ENCODE measurements at regions not wholly inside any gene's neighbourhood (a gene's known extent, or its start where the extent isn't known, plus 50 kb on each side); places are given as distances from the start of the nearest gene placed in this dataset.

DNA sequence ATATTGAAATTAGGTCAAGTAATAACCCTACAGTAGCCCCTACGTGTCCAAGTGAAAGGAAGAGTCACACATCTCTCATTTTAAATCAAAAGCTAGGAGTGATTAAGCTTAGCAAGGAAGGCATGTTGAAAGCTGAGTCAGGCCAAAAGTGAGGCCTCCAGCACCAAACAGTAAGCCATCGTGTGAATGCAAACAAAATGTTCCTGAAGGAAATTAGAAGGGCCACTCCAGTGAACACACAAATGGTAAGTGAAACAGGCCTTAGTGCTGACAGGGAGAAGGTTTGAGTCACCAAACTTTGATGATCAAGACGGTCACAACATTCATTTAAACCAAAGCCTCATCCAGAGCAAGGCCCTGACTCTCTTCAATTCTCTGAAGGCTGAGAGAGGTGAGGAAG is 127.2 kb downstream of the SHANK2 start:
- Histone ChIP-seq H2AFZ (ENCODE audit: low read depth, low read length) (no peak overlapping the region), H3K27ac (ENCODE audit: insufficient read depth, low read depth, low read length) (no peak overlapping the region), H3K4me1 (ENCODE audit: control insufficient read depth, extremely low read depth, insufficient read depth, low read length) (no peaks in the 10 kb centered on the region), H3K79me2 (ENCODE audit: control insufficient read depth, insufficient read depth, low read length) (no peaks in the 10 kb centered on the region), H3K36me3 (ENCODE audit: control insufficient read depth in 2 of 2, extremely low read depth in 1 of 2, insufficient read depth in 2 of 2, low read length in 2 of 2) (no peaks in the 10 kb centered on the region), H3K27me3 (ENCODE audit: control insufficient read depth in 2 of 2, insufficient read depth in 2 of 2, low read length in 2 of 2) (no peaks in the 10 kb centered on the region), H4K20me1 (replicated peaks; ENCODE audit: control insufficient read depth, extremely low read depth, insufficient read depth, low read length) (no peaks in the 10 kb centered on the region), H3K4me2 (ENCODE audit: insufficient read depth, low read length) (no peak overlapping the region), H3K9me3 (replicated peaks; ENCODE audit: control insufficient read depth, insufficient read depth, low read length) (no peaks in the 10 kb centered on the region), H3K4me3 (replicated peaks in 1 of 3; ENCODE audit: insufficient read depth in 1 of 3, low read depth in 1 of 3, low read length in 3 of 3) (no peak overlapping the region), H3K9me1 (replicated peaks; ENCODE audit: control insufficient read depth, extremely low read depth, insufficient read depth, low read length) (no peaks in the 10 kb centered on the region), H3K9ac (replicated peaks; ENCODE audit: extremely low read depth, insufficient read depth, low read length) (no peak overlapping the region)
- FAIRE-seq (no peak), DNase-seq (ENCODE audit: low read depth, low spot score) (no peak)
- BruUV-seq (replicated peaks): no TSS peak
- dilution Hi-C loops (cut with MboI; ENCODE audit: extremely low pct_ligation_motif_present, low sequenced_read_pairs) (no loop called here), intact Hi-C loops (cut with micrococcal nuclease) (no loop called here)
- TF ChIP-seq GATA2 (IDR thresholded peaks at IDR 0.05; ENCODE audit: insufficient read depth, insufficient read length, low read depth, low read length) (no peak), POLR2AphosphoS5 (IDR thresholded peaks at IDR 0.05; ENCODE audit: insufficient read depth, low read depth, low read length) (no peak), EZH2 (IDR thresholded peaks at IDR 0.05; ENCODE audit: borderline replicate concordance, low read depth, low read length, severe bottlenecking) (no peak), POLR2A (IDR thresholded peaks at IDR 0.05; ENCODE audit: low read depth, low read length) (no peak), MYC (IDR thresholded peaks at IDR 0.05; ENCODE audit: low read depth, low read length) (no peak), JUN (IDR thresholded peaks at IDR 0.05; ENCODE audit: borderline replicate concordance, insufficient read depth, insufficient read length, low read depth) (no peak), MAX (IDR thresholded peaks at IDR 0.05; ENCODE audit: insufficient read depth, insufficient read length) (no peak), FOS (IDR thresholded peaks at IDR 0.05; ENCODE audit: borderline replicate concordance, insufficient read depth, low read length) (no peak)
- TF ChIP-seq, protein P1, sequence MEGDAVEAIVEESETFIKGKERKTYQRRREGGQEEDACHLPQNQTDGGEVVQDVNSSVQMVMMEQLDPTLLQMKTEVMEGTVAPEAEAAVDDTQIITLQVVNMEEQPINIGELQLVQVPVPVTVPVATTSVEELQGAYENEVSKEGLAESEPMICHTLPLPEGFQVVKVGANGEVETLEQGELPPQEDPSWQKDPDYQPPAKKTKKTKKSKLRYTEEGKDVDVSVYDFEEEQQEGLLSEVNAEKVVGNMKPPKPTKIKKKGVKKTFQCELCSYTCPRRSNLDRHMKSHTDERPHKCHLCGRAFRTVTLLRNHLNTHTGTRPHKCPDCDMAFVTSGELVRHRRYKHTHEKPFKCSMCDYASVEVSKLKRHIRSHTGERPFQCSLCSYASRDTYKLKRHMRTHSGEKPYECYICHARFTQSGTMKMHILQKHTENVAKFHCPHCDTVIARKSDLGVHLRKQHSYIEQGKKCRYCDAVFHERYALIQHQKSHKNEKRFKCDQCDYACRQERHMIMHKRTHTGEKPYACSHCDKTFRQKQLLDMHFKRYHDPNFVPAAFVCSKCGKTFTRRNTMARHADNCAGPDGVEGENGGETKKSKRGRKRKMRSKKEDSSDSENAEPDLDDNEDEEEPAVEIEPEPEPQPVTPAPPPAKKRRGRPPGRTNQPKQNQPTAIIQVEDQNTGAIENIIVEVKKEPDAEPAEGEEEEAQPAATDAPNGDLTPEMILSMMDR (IDR thresholded peaks at IDR 0.05; ENCODE audit: extremely low read depth in 1 of 2, insufficient read depth in 1 of 2, low read depth in 1 of 2, low read length in 2 of 2): no peak
- CTCF ChIA-PET: no interaction called here
- POLR2A ChIA-PET: no interaction called here

Data from endothelial cell of umbilical vein (primary cell).